Right lobe of liver (tissue), 4 donors: ENCODE measurements at regions not wholly inside any gene's neighbourhood (a gene's known extent, or its start where the extent isn't known, plus 50 kb on each side); places are given as distances from the start of the nearest gene placed in this dataset.

ENCODE experiments used
- POLR2A ChIP-seq: fragments of 450-650 bp; IDR thresholded peaks from one replicate; pipeline ENCODE4 v1.6.1; 2017; ENCODE audit warnings: antibody characterized with exemption, mild to moderate bottlenecking
- TF ChIP-seq, protein P1 (sequence below), 4 donors: fragments of 200-600 bp in 3 of 4; fragments of 450-650 bp in 1 of 4; IDR thresholded peaks; one replicate each; pipeline versions ENCODE4 v1.5.1 to v1.8.0; 2016 to 2022; ENCODE audit warnings: antibody characterized with exemption in 4 of 4, mild to moderate bottlenecking in 2 of 4
- donor health status: DM: no; HTN: no; CAD: no.
- donor health status: DM: no; HTN: no; CAD: no.
- donor health status: DM: no; HTN: yes; CAD: no.

GRCh38 chr3:59117396-59117795, 67.6 kb upstream of the CFAP20DC start:
- TF ChIP-seq, protein P1, sequence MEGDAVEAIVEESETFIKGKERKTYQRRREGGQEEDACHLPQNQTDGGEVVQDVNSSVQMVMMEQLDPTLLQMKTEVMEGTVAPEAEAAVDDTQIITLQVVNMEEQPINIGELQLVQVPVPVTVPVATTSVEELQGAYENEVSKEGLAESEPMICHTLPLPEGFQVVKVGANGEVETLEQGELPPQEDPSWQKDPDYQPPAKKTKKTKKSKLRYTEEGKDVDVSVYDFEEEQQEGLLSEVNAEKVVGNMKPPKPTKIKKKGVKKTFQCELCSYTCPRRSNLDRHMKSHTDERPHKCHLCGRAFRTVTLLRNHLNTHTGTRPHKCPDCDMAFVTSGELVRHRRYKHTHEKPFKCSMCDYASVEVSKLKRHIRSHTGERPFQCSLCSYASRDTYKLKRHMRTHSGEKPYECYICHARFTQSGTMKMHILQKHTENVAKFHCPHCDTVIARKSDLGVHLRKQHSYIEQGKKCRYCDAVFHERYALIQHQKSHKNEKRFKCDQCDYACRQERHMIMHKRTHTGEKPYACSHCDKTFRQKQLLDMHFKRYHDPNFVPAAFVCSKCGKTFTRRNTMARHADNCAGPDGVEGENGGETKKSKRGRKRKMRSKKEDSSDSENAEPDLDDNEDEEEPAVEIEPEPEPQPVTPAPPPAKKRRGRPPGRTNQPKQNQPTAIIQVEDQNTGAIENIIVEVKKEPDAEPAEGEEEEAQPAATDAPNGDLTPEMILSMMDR (IDR thresholded peaks at IDR 0.05): no peak
- TF ChIP-seq POLR2A: no peak
